ENCODE measurements at regions not wholly inside any gene's neighbourhood (a gene's known extent, or its start where the extent isn't known, plus 50 kb on each side); places are given as distances from the start of the nearest gene placed in this dataset.
A peak's percentile ranks its signal among the peaks of the same experiment; 100 is the strongest.

DNA sequence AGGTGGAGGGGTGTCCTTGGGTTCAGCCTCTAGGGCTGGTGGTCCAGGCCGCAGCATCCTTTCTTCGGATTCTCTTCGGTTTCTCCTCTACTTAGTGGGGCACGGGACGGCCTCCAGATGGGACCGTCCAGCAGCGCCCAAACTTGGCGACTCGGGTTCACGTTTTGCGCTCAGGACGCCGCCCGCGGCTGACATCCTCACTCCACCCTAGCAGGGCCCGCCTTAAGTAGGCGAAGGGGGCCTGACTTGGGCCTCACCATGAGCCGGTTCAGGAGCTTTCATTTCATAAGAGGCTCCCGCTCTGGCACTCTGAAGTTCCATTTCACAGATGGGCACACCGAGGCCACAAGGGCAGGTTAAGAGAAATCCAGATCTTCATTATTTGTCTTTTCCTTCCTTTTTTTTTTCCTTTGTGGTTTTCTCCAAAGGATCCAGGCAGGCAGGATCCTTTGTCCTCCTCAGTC is 141.2 kb downstream of the SEC14L1 start (continued):
- no peak for TF ChIP-seq SRSF1 (optimal IDR thresholded peaks at IDR 0.05; ENCODE audit: low read depth, low read length)
- no peak for TF ChIP-seq PTBP1 (IDR thresholded peaks at IDR 0.05; ENCODE audit: low read depth, low read length, poor library complexity, severe bottlenecking)
- TF ChIP-seq NFRKB (IDR thresholded peaks at IDR 0.05) = no peak
- TF ChIP-seq SMARCE1 (IDR thresholded peaks at IDR 0.05; ENCODE audit: borderline replicate concordance) = no peak
- TF ChIP-seq RBFOX2 (IDR thresholded peaks at IDR 0.05; ENCODE audit: low read depth, low read length) = peak; percentile 56
- TF ChIP-seq ZNF3 (CRISPR knock-in tag; IDR thresholded peaks at IDR 0.05) = peak; percentile 49
- no peak for TF ChIP-seq SMAD3 (CRISPR knock-in tag; IDR thresholded peaks at IDR 0.05)
- TF ChIP-seq ZFP36L1 (CRISPR knock-in tag; IDR thresholded peaks at IDR 0.05) = no peak
- peak; percentile 13; the same call in 1 of the 2 replicates for TF ChIP-seq ZNF674 (CRISPR knock-in tag; IDR thresholded peaks at IDR 0.05; ENCODE audit: low read depth)
- peak; percentile 80; the same call in 1 of the 2 replicates for TF ChIP-seq ZNF850 (CRISPR knock-in tag; conservative IDR thresholded peaks at IDR 0.05)
- TF ChIP-seq RCOR2 (CRISPR knock-in tag; IDR thresholded peaks at IDR 0.05) = peak; percentile 77; the same call in 1 of the 2 replicates
- TF ChIP-seq ZNF34 (CRISPR knock-in tag; IDR thresholded peaks at IDR 0.05; ENCODE audit: borderline replicate concordance) = peak; percentile 85; the same call in 1 of the 2 replicates
- TF ChIP-seq, protein P1, sequence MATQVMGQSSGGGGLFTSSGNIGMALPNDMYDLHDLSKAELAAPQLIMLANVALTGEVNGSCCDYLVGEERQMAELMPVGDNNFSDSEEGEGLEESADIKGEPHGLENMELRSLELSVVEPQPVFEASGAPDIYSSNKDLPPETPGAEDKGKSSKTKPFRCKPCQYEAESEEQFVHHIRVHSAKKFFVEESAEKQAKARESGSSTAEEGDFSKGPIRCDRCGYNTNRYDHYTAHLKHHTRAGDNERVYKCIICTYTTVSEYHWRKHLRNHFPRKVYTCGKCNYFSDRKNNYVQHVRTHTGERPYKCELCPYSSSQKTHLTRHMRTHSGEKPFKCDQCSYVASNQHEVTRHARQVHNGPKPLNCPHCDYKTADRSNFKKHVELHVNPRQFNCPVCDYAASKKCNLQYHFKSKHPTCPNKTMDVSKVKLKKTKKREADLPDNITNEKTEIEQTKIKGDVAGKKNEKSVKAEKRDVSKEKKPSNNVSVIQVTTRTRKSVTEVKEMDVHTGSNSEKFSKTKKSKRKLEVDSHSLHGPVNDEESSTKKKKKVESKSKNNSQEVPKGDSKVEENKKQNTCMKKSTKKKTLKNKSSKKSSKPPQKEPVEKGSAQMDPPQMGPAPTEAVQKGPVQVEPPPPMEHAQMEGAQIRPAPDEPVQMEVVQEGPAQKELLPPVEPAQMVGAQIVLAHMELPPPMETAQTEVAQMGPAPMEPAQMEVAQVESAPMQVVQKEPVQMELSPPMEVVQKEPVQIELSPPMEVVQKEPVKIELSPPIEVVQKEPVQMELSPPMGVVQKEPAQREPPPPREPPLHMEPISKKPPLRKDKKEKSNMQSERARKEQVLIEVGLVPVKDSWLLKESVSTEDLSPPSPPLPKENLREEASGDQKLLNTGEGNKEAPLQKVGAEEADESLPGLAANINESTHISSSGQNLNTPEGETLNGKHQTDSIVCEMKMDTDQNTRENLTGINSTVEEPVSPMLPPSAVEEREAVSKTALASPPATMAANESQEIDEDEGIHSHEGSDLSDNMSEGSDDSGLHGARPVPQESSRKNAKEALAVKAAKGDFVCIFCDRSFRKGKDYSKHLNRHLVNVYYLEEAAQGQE (IDR thresholded peaks at IDR 0.05; ENCODE audit: borderline replicate concordance in 1 of 2, low read depth in 1 of 2, low read length in 2 of 2) = no peak
- TF ChIP-seq, protein P2, sequence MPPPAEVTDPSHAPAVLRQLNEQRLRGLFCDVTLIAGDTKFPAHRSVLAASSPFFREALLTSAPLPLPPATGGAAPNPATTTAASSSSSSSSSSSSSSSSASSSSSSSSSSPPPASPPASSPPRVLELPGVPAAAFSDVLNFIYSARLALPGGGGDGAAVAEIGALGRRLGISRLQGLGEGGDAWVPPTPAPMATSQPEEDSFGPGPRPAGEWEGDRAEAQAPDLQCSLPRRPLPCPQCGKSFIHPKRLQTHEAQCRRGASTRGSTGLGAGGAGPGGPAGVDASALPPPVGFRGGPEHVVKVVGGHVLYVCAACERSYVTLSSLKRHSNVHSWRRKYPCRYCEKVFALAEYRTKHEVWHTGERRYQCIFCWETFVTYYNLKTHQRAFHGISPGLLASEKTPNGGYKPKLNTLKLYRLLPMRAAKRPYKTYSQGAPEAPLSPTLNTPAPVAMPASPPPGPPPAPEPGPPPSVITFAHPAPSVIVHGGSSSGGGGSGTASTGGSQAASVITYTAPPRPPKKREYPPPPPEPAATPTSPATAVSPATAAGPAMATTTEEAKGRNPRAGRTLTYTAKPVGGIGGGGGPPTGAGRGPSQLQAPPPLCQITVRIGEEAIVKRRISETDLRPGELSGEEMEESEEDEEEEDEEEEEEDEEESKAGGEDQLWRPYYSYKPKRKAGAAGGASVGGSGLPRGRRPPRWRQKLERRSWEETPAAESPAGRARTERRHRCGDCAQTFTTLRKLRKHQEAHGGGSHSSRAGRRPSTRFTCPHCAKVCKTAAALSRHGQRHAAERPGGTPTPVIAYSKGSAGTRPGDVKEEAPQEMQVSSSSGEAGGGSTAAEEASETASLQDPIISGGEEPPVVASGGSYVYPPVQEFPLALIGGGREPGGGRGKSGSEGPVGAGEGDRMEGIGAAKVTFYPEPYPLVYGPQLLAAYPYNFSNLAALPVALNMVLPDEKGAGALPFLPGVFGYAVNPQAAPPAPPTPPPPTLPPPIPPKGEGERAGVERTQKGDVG (CRISPR knock-in tag; IDR thresholded peaks at IDR 0.05; ENCODE audit: borderline replicate concordance) = 0 out of 2 replicates have a peak, but pooled peaks have one; percentile 34
- TF ChIP-seq SAP130 (CRISPR knock-in tag; IDR thresholded peaks at IDR 0.05; ENCODE audit: low read depth) = 0 out of 2 replicates have a peak, but pooled peaks have one; percentile 3
- TF ChIP-seq SNRNP70 (IDR thresholded peaks at IDR 0.05; ENCODE audit: low read depth, low read length) = no peak
- TF ChIP-seq NKX3-1 (CRISPR knock-in tag; IDR thresholded peaks at IDR 0.05) = peak; percentile 34; the same call in 1 of the 2 replicates
- no peak for TF ChIP-seq ZNF549 (CRISPR knock-in tag; IDR thresholded peaks at IDR 0.05)
- no peak for TF ChIP-seq POGZ (CRISPR knock-in tag; IDR thresholded peaks at IDR 0.05)
- 0 out of 2 replicates have a peak, but pooled peaks have one; percentile 12 for TF ChIP-seq ZNF274 (CRISPR knock-in tag; IDR thresholded peaks at IDR 0.05)
- no peak for TF ChIP-seq ZNF230 (CRISPR knock-in tag; IDR thresholded peaks at IDR 0.05)
- no peak for TF ChIP-seq SOX13 (IDR thresholded peaks at IDR 0.05)
- TF ChIP-seq SOX13 (CRISPR knock-in tag; conservative IDR thresholded peaks at IDR 0.05 in 1 of 2, IDR thresholded peaks at IDR 0.05 in 1 of 2) = no peak
- no peak for TF ChIP-seq GATAD2A (CRISPR knock-in tag; IDR thresholded peaks at IDR 0.05)
- 0 out of 2 replicates have a peak, but pooled peaks have one; percentile 8 for TF ChIP-seq ZNF337 (CRISPR knock-in tag; IDR thresholded peaks at IDR 0.05; ENCODE audit: borderline replicate concordance, low read depth)
- TF ChIP-seq CENPT (CRISPR knock-in tag; IDR thresholded peaks at IDR 0.05; ENCODE audit: low read depth) = no peak

Data from HepG2 (cell line).